Caki2 (cell line): ENCODE measurements at regions not wholly inside any gene's neighbourhood (a gene's known extent, or its start where the extent isn't known, plus 50 kb on each side); places are given as distances from the start of the nearest gene placed in this dataset.

ENCODE experiments used
- DNase-seq: peaks from one replicate; pipeline ENCODE4 v3.0.0-alpha.2; 2015; ENCODE audit warnings: low read depth
- in situ Hi-C: cut with HindIII; loops from 2 replicates; pipeline ENCODE4 v1.10.0; 2016; ENCODE audit warnings: low sequenced_read_pairs, low pct_unique_long_range_greater_than_20kb, mixed read lengths

- no peak for DNase-seq
- in situ Hi-C loops: no loop called here
Observed at GRCh38 chr4:11038926-11039325, 354.4 kb upstream of the CLNK start.

GRCh38 chr4:11037637-11038036, 353.1 kb upstream of the CLNK start:
- in situ Hi-C loops: no loop called here
- no peak for DNase-seq

GRCh38 chr4:11028334-11028733, 343.8 kb upstream of the CLNK start:
- no peak for DNase-seq
- in situ Hi-C loops: no loop called here

GRCh38 chr4:11021333-11021732, 336.8 kb upstream of the CLNK start:
- in situ Hi-C loops: no loop called here

GRCh38 chr4:11019451-11020240, 335.1 kb upstream of the CLNK start:
- in situ Hi-C loops: no loop called here
- DNase-seq: no peak

More at GRCh38 chr4:11021333-11021732, 336.8 kb upstream of the CLNK start:
- DNase-seq: no peak

- in situ Hi-C loops: no loop called here
- no peak for DNase-seq
Observed at GRCh38 chr4:11014199-11014598, 329.6 kb upstream of the CLNK start.

GRCh38 chr4:11013094-11013664, 328.6 kb upstream of the CLNK start:
- no peak for DNase-seq
- in situ Hi-C loops: no loop called here

- DNase-seq: no peak
- in situ Hi-C loops: no loop called here
Observed at GRCh38 chr4:11011249-11011648, 326.7 kb upstream of the CLNK start.

- no peak for DNase-seq
- in situ Hi-C loops: no loop called here
Observed at GRCh38 chr4:11010624-11011023, 326.1 kb upstream of the CLNK start.

- no peak for DNase-seq
- in situ Hi-C loops: no loop called here
Observed at GRCh38 chr4:11009281-11009680, 324.7 kb upstream of the CLNK start.

GRCh38 chr4:11005300-11005699, 320.7 kb upstream of the CLNK start:
- no peak for DNase-seq
- in situ Hi-C loops: no loop called here

GRCh38 chr4:11004818-11005217, 320.2 kb upstream of the CLNK start:
- DNase-seq: no peak
- in situ Hi-C loops: no loop called here

- DNase-seq: no peak
- in situ Hi-C loops: no loop called here
Observed at GRCh38 chr4:11002961-11003360, 318.4 kb upstream of the CLNK start.

- peak; percentile 1 for DNase-seq
- in situ Hi-C loops: no loop called here
Observed at GRCh38 chr4:10998846-10999245, 314.3 kb upstream of the CLNK start.

- DNase-seq: no peak
- in situ Hi-C loops: no loop called here
Observed at GRCh38 chr4:10984815-10985214, 300.2 kb upstream of the CLNK start.

GRCh38 chr4:10983885-10984640, 299.5 kb upstream of the CLNK start:
- in situ Hi-C loops: no loop called here
- no peak for DNase-seq

GRCh38 chr4:10983268-10983667, 298.7 kb upstream of the CLNK start:
- in situ Hi-C loops: no loop called here

GRCh38 chr4:10982305-10982704, 297.7 kb upstream of the CLNK start:
- in situ Hi-C loops: no loop called here
- DNase-seq: no peak

More at GRCh38 chr4:10983268-10983667, 298.7 kb upstream of the CLNK start:
- no peak for DNase-seq

- DNase-seq: no peak
- in situ Hi-C loops: no loop called here
Observed at GRCh38 chr4:10981576-10981975, 297.0 kb upstream of the CLNK start.
